Amniotic stem cell (primary cell): ENCODE measurements at regions not wholly inside any gene's neighbourhood (a gene's known extent, or its start where the extent isn't known, plus 50 kb on each side); places are given as distances from the start of the nearest gene placed in this dataset.

Experiments used
- DNase-seq: peaks from one replicate; lab custom pipeline; 2025; lab: John Stamatoyannopoulos, UW

GRCh38 chr15:85307687-85308045 is 72.7 kb upstream of the AKAP13 start:
- DNase-seq: no peak

- DNase-seq: no peak
Observed at GRCh38 chr15:85311647-85312046, 68.8 kb upstream of the AKAP13 start.

- no peak for DNase-seq
Observed at GRCh38 chr15:85312486-85312885, 67.9 kb upstream of the AKAP13 start.

- no peak for DNase-seq
Observed at GRCh38 chr15:85312929-85313331, 67.5 kb upstream of the AKAP13 start.

- no peak for DNase-seq
Observed at GRCh38 chr15:85313339-85313738, 67.1 kb upstream of the AKAP13 start.

- no peak for DNase-seq
Observed at GRCh38 chr15:85314146-85314545, 66.3 kb upstream of the AKAP13 start.

- DNase-seq: no peak
Observed at GRCh38 chr15:85314633-85315032, 65.8 kb upstream of the AKAP13 start.

GRCh38 chr15:85316244-85316934 is 64.0 kb upstream of the AKAP13 start:
- no peak for DNase-seq

- no peak for DNase-seq
Observed at GRCh38 chr15:85318048-85318731, 62.2 kb upstream of the AKAP13 start.

- DNase-seq: no peak
Observed at GRCh38 chr15:85318732-85319076, 61.7 kb upstream of the AKAP13 start.

GRCh38 chr15:85324202-85324601 is 56.2 kb upstream of the AKAP13 start:
- DNase-seq: no peak

GRCh38 chr15:85325834-85326233 is 54.6 kb upstream of the AKAP13 start:
- DNase-seq: no peak

GRCh38 chr15:85326291-85326690 is 54.1 kb upstream of the AKAP13 start:
- DNase-seq: no peak

- DNase-seq: no peak
Observed at GRCh38 chr15:85327820-85328219, 52.6 kb upstream of the AKAP13 start.

- DNase-seq: no peak
Observed at GRCh38 chr15:85329561-85330422, 50.6 kb upstream of the AKAP13 start.
